GM19025 (cell line): ENCODE measurements at regions not wholly inside any gene's neighbourhood (a gene's known extent, or its start where the extent isn't known, plus 50 kb on each side); places are given as distances from the start of the nearest gene placed in this dataset.
"Not testable (repeated sequence)": the region's sequence is repeated elsewhere in the genome, so short reads cannot be mapped to it uniquely, and the experiment has no call there.

ENCODE experiments used
- ATAC-seq: cut with Tn5 transposase; IDR thresholded peaks from one replicate; pipeline ENCODE4 v1.9.1; 2021; ENCODE audit warnings: mild to moderate bottlenecking, low read depth, moderate library complexity; ENCODE audit not compliant: unreplicated experiment

- ATAC-seq = no peak
Observed at GRCh38 chr6:71197267-71197666, 91.3 kb upstream of the OGFRL1 start.

- no peak for ATAC-seq
Observed at GRCh38 chr6:71197780-71198179, 90.8 kb upstream of the OGFRL1 start.

DNA sequence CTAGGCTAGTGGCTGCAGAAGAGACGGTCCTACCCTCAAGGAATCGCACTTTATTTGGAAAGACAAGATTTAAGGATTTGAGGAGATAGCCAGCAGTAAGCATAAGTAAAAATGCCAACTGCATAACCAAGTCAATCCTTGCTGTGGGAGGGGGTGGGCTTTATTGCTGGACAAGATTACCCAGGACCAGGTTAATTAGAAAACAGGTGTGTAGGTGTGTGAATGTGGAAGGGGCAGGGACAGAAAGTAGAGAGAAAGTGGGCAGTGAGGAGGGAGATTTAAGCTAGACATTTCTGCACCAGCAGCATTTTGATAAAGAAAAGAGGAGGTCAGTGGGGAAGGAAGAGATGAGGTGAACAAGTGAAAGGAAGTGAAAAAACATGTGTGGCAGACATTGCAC, 89.7 kb upstream of the OGFRL1 start:
- ATAC-seq = no peak

DNA sequence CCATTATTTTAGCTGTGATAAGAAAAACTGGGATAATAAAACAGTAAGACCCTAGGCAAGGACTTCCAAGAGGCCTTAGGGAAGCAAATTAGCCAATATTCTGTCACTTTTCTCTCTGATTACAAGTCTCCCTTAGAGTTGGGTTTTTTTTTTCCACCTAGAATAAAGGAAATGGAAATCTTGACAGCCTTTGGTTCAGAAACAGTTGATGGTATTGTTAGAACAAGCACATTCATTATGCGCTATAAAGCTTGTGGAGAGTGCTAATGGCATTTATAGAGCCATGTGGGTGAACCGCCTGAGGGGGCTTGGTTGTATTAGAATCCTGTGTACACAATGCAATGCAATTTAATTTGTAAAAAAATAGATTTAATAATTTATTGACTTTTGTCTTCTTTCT, 88.9 kb upstream of the OGFRL1 start:
- no peak for ATAC-seq

DNA sequence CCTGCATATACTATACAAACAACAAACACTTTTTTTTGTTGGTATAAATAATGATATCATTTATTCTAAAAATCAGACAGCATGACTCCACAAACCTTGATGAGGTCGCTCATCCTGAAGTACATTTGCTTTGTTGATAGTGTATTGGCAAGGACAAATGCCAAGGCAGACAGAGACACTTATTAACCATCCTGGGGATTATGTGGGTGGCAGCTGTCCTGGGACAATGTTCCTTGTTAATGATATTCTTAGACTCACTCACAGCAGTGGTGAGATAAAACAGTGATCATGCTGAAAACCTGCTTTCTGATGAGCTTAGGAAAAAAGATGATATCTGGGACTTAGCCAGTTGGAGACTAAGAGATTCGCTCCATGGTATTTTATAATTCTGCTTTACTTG, 85.4 kb upstream of the OGFRL1 start:
- ATAC-seq = no peak

DNA sequence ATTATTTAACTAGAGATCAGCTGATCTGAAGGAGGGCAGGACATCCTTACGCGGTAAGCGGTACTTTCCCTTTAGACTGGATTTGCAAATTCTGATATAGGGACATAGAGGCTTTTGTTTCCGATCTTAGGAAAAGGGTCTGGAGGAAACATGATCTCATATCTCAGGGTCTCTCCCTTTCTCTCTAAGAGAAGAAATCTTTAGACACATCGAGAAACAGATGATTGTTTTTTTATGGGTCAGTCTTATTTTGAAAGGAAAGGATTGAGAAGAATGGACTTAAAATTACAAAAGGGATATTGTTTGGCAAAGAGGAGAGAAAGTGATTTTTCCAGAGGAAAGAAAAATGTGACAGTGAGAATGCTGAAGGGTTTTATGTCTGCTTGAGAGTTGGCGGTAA, 83.9 kb upstream of the OGFRL1 start:
- no peak for ATAC-seq

DNA sequence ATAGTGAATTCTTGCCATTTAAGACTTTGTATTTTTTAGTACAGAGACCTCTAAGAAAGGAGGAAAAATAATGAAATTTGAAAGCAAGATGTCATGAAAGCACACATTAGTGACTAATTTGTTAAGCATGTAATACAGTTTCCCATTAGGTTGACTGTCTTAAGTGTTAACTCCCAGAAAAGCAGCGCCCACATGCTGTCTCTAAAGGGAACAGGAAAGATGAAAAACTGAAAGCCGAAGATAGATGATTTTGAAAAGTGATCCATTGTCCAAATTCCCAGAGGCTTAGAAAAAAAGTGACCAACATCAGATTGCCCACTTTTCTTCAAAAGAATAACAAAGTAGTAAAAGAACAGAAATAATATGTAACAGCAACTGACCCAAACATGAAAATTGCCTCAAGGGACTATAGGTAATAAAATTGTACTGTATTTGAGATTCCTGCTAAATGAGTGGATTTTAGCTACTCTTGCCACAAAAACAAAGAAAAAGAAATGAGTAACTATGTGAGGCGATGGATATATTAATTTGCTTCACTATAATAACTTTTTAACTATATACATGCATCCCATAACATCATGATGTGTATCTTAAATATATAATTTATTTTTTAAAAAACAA, 83.2 kb upstream of the OGFRL1 start:
- no peak for ATAC-seq

DNA sequence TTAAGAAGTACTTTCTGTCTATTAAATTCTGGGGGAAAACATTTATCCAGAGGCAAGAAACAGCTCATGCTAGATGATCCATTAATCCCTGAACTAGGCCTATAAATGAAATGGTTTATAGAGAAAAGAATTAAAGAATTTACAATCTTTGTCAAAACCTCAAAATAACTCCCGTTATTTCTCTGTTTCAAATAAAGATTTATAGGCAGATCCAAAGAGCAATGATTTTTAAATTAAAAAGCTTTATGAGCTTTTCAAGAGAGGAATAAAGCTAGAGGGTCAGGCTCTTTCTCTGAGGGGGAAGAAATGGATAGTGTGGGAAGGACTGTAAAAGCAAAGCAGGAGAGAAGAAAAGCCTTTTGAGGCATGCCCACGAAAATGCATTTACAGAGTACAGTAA, 82.5 kb upstream of the OGFRL1 start:
- no peak for ATAC-seq

GRCh38 chr6:71209206-71209605, 79.4 kb upstream of the OGFRL1 start:
- no peak for ATAC-seq

GRCh38 chr6:71209626-71210025, 79.0 kb upstream of the OGFRL1 start:
- ATAC-seq = no peak

- no peak for ATAC-seq
Observed at GRCh38 chr6:71211799-71212198, 76.8 kb upstream of the OGFRL1 start.

GRCh38 chr6:71220466-71220865, 68.1 kb upstream of the OGFRL1 start:
- no peak for ATAC-seq

DNA sequence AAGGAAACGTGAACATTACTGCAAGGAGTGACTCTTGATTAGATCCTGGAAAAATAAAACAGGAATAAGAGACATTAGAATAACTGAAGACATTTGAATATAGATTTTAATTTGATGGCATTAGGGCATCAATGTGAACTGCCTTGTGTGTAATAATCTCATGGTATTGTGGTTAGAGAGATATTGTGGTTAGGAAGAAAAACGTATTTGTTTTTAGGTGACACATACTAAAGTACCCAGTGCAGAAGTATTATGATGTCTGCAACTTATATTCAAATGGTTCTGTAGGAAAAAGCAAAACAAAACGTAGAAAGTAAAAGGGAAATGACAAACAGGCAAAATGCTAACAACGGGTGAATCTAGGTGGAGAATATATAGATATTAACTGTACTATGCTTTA, 65.9 kb upstream of the OGFRL1 start:
- no peak for ATAC-seq

DNA sequence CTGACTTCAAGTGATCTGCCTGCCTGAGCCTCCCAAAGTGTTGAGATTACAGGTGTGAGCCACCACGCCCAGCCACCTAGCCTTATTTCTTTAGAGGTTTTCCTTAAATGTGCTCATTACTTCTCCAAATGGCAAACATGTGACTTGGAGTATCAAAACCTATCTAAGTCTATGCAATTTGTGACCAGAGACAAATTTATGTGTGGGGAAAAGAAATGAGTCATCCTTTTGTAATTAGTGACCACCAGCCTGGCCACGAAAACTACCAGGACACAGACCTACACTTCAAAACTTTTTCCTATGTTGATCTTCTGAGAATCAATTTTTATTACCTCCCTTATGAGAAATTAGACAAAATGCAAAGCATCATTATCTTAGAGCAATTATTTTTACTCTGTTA, 64.6 kb upstream of the OGFRL1 start:
- no peak for ATAC-seq

DNA sequence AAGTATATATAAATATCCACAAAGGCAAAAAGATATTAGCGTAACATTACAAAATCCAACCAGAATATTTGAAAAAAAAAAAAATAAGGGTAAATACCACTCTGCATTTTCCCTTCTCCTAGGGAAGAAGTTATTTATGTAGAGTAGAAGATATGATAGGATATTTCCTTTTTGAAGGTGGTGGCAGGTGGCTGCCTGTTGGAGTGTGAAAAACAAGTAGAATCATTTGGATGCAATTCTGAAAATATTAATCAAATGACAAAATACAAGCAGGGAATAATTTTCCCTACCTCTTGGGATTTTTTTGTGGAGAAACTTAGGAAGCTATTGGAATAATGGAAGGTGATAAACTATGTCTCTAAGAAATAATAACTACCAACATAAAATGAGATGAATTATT, 62.5 kb upstream of the OGFRL1 start:
- ATAC-seq = no peak

- ATAC-seq = no peak
Observed at GRCh38 chr6:71228461-71229041, 60.1 kb upstream of the OGFRL1 start.

- no peak for ATAC-seq
Observed at GRCh38 chr6:71229477-71229876, 59.1 kb upstream of the OGFRL1 start.

DNA sequence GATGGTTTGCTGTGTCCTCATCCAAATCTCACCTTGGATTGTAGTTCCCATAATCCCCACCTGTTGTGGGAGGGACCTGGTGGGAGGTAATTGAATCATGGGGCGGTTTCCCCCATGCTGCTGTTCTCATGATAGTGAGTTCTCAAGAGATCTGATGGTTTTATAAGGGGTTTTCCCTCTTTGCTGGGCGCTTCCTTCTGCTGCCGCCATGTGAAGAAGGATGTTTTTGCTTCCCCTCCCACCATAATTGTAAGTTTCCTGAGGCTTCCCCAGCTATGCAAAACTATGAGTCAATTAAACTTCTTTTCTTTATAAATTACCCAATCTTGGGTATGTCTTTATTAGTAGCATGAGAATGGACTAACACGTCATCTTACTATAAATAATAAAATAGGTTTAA, 55.7 kb upstream of the OGFRL1 start:
- ATAC-seq = not testable (repeated sequence)

- no peak for ATAC-seq
Observed at GRCh38 chr6:71236926-71237434, 51.6 kb upstream of the OGFRL1 start.

DNA sequence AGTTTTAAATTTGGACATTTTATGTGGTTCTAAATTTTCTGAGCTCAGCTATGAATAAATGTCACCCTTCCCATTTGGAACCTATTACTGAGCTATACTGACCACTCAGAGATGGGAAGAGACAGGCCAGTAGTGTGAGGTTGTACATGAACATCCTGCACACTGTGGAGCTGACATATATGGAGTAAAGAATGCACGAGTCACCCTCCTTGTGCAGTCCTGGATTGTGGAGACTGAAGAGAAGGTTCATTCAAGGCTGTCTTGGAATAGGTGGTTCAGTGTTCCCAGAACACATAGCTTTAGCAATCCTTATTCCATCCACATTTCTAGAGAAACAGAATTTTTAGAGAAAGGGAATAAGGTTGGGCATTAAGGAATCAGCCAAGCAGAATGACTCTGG, 50.3 kb upstream of the OGFRL1 start:
- no peak for ATAC-seq
